Panc1 (cell line): ENCODE measurements at regions not wholly inside any gene's neighbourhood (a gene's known extent, or its start where the extent isn't known, plus 50 kb on each side); places are given as distances from the start of the nearest gene placed in this dataset.

Experiments used
- CTCF ChIP-seq: fragments of 450-650 bp; IDR thresholded peaks from 2 replicates; pipeline ENCODE4 v1.5.1; 2017; ENCODE audit warnings: mild to moderate bottlenecking
- POLR2AphosphoS5 ChIP-seq: IDR thresholded peaks from 2 replicates; pipeline ENCODE4 v1.6.1; 2012; ENCODE audit warnings: mild to moderate bottlenecking, low read depth, low read length, moderate library complexity
- REST ChIP-seq, 2 experiments: IDR thresholded peaks; 2 replicates each; pipeline ENCODE4 v1.6.1; 2011 to 2012; ENCODE audit warnings: low read depth in 2 of 2, control low read depth in 1 of 2, low read length in 1 of 2, mild to moderate bottlenecking in 1 of 2, moderate library complexity in 1 of 2; ENCODE audit not compliant: insufficient read depth in 1 of 2
- SIN3A ChIP-seq: IDR thresholded peaks from 2 replicates; pipeline ENCODE4 v1.6.1; 2012; ENCODE audit warnings: low read depth, mild to moderate bottlenecking, low read length, moderate library complexity, borderline replicate concordance; ENCODE audit not compliant: insufficient read depth

GRCh38 chr14:34319140-34319539 is 142.9 kb downstream of the SPTSSA start:
- TF ChIP-seq CTCF: no peak
- TF ChIP-seq SIN3A: no peak
- no peak for TF ChIP-seq REST (IDR thresholded peaks at IDR 0.05; ENCODE audit: insufficient read depth in 1 of 2, low read depth in 2 of 2, low read length in 1 of 2)
- no peak for TF ChIP-seq POLR2AphosphoS5
